H7 (cell line): ENCODE measurements at regions not wholly inside any gene's neighbourhood (a gene's known extent, or its start where the extent isn't known, plus 50 kb on each side); places are given as distances from the start of the nearest gene placed in this dataset.
A peak's percentile ranks its signal among the peaks of the same experiment; 100 is the strongest.

Experiments
- DNase-seq: peaks from one replicate; pipeline ENCODE4 v3.0.0; 2012
- H3K27me3 ChIP-seq: 2 replicates; pipeline ENCODE4 v1.6.0; 2011; ENCODE audit warnings: mild to moderate bottlenecking, low read length; ENCODE audit not compliant: control insufficient read depth, insufficient read depth
- H3K36me3 ChIP-seq: replicated peaks from 2 replicates; pipeline ENCODE4 v1.5.1; 2011; ENCODE audit warnings: low read length; ENCODE audit not compliant: control insufficient read depth, insufficient read depth
- H3K4me3 ChIP-seq: 2 replicates; pipeline ENCODE4 v1.5.1; 2011; ENCODE audit warnings: low read depth, mild to moderate bottlenecking, control low read depth, low read length, moderate library complexity; ENCODE audit not compliant: insufficient read depth

DNA sequence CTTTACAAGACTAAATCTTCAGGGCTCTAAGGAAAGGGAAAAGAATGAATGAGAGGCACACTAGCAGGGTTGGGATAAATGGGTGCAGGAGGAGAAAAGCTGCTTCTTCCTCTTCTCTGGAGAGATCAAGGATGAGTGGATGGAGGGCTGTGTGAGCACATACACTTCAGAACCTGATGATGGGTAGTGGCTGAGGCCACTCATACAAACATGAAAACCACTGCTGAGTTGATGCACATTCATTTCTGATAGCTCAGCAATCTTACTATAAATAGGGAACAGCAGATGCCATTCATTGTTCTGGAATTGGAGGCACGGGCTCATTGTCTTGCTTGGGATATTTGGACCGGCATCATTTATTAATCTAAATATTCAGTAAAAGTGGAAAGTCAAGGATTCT lies 152.4 kb upstream of the KCTD1 start:
- H3K27me3 ChIP-seq: peaks cover 37% of the 10 kb centered on the region
- DNase-seq: no peak

DNA sequence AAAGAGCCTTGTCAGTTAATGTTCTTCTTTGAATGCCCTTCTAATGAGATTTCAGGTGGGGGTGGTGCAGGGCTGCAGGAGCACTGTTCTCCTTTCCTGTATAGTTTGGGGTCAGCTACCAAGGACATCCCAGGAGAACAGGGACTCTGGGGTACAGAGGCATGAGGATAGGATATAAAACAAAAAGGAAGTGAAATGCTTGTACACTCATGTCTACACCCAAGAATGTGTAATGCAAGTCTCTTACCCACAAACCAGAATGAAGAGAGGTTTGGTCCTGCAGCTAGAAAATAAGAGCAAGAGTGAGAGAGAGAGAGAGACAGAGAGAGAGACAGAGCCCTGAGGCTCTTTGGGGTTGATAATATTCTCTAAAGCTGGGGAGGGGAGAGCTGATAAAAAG lies 151.8 kb upstream of the KCTD1 start:
- H3K27me3 ChIP-seq: peaks cover 37% of the 10 kb centered on the region
- H3K4me3 ChIP-seq: no peak overlapping the region
- no peaks in the 10 kb centered on the region for H3K36me3 ChIP-seq
- DNase-seq: no peak

More for the DNA sequence above, 152.4 kb upstream of the KCTD1 start:
- Histone ChIP-seq H3K36me3 (no peaks in the 10 kb centered on the region), H3K4me3 (no peak overlapping the region)

DNA sequence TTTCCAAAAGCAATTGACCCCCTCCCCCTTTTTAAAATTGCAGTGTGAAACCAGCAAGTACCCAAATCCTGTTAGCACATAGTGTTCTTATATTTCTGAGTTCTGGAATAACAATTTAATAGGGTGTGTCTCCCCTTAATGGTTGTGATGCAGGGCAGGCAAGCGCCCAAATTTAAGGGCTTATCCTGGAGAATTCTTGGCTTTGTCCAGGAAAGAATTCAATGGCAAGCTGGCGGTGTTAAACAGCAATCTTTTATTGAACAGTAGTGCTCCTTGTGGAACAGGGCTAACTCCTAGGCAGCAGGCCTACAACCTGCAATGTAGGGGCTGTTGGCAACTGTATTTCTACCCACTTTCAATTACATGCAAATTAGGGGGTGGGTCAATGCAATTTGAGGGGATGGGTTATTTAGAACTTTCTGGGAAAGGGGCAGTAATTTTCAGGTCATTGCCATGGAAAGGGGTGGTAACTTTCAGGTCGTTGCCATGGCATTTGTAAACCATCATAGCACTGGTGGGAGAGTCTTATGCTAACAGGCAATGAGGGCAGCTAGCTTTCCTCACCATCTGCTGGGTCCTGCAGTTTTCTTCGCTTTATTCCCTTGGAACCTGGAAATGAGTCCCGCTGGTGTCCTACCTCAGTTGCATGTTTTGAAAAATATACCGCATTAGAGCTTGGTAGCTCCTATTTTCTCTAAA lies 149.0 kb upstream of the KCTD1 start:
- H3K27me3 ChIP-seq: peaks cover 35% of the 10 kb centered on the region
- no peak for DNase-seq
- no peaks in the 10 kb centered on the region for H3K36me3 ChIP-seq
- no peak overlapping the region for H3K4me3 ChIP-seq

DNA sequence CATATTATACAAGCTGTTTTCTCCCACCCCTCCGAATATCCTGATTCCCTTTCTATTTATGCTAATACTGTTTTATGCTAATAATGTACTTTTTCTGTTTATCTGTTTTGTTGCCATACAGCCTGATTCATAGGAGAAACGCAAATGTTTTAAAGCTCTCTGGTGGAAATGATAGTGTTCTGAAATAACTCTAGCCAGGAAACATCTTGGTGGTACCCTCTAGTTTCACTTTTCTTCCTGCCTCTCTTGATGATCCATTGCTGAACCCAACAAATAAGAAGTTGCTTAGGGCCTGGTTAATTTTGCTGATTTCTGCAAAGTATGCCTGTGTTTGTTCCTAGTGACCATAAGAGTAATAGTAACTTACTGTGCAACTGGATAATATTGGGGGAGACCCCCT lies 148.4 kb upstream of the KCTD1 start:
- no peak overlapping the region for H3K4me3 ChIP-seq
- H3K36me3 ChIP-seq: no peaks in the 10 kb centered on the region
- DNase-seq: no peak
- peaks cover 30% of the 10 kb centered on the region for H3K27me3 ChIP-seq

DNA sequence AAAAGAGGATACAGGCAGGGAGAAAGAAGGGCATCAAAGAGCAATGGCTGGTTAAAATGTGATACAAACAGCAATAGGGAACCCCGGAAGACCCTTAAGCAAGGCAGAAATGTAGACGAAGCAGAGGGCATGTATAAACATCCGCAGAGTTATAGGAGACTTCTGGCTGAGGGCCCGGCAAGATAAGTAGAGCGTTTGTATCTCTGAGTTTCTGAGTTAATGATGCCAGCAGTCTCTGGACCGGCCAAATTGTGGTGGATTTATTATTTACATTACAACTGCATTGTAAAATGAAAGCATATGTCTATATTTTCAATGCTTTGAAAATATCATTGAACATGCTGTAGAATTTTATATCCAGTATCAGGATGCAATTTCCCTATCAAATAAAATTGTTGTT lies 148.0 kb upstream of the KCTD1 start:
- peaks cover 26% of the 10 kb centered on the region for H3K27me3 ChIP-seq
- no peak for DNase-seq
- no peak overlapping the region for H3K4me3 ChIP-seq
- no peaks in the 10 kb centered on the region for H3K36me3 ChIP-seq

DNA sequence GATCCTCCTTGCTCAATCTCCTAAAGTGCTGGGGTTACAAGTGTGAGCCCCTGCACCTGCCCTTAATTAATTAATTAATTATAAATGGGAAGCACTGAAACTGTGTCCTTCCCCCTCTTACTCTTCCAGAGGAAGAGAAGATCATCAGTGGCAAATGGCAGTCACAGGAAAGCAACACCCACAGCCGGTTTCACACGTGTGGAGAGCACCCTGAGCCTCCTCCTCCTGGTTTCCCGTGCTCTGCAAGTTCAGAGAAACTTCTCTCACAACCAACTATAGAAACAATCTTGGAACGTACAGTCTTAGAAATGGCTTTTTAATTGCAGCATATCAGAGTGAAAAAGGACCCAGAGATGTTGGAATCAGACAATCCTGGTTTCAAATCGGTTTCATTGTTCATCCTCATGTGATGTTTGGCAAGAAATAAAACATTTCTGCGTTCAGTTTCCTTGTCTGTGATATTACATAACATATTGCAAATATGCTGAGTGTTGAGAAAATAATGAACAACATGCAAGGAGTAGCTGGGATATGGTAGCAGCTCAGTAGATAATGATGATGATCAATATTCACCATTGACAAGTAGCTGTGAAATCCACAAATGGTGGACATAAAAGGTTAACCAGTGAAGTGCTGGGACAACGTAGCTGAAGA lies 141.0 kb upstream of the KCTD1 start:
- H3K36me3 ChIP-seq: no peaks in the 10 kb centered on the region
- no peak overlapping the region for H3K4me3 ChIP-seq
- no peak for DNase-seq
- H3K27me3 ChIP-seq: no peaks in the 10 kb centered on the region

DNA sequence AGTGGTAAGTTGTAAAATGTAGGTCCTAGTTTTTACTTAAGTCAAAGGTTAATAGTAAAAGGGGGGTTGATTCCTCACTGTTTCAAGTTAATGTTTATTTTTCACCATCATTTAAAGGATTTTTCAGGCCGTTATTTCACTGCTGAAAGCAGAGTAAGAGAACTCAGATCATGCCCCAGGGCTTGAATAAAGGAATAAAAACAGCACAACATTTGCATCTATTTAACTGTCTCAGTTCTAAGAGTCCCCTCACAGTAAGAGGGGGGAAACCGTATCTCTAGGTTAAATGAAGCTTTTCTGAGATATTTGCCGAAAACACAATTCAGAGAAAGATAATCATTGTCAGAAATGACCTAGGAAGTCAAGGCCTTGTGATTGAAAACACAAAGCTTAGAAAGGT lies 138.2 kb upstream of the KCTD1 start:
- DNase-seq: no peak
- H3K36me3 ChIP-seq: no peaks in the 10 kb centered on the region
- H3K27me3 ChIP-seq: peaks cover 4% of the 10 kb centered on the region; the same call in 1 of the 2 replicates
- no peak overlapping the region for H3K4me3 ChIP-seq

DNA sequence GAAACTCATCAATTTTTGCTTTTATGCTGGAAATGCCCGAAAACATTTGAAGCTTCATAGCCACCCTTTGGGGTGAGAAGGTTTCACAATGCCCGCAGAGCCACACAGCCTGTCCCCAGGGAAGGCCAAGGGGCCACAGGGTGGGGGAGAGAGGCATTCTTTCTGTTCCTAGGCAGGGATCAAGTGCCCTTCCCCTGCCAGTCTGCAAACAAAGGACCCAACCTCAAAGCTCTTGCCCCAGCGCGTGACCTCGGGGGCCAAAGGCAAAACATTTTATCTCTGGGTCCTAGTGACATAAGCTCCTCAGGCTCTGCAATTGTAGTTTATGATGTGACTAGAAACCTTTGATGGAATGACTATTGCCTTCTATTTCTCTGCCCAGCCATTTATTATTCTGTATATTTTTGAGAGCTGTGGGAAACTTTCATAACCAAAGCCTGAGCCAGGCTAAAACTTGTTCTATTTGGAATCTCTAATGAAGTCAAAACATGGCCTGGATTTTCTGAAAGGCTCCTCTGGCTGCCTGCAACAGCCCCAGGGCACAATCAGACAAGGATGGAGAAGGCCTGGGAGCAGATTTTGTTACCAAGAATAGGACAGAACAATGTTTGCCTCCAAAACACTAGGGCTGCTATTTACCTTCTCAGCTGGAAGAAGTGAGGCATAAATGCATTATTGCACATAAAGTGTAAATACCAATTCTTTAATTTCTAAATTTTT lies 137.2 kb upstream of the KCTD1 start:
- peaks cover 4% of the 10 kb centered on the region for H3K27me3 ChIP-seq
- no peaks in the 10 kb centered on the region for H3K36me3 ChIP-seq
- no peak overlapping the region for H3K4me3 ChIP-seq
- DNase-seq: peak; percentile 11

DNA sequence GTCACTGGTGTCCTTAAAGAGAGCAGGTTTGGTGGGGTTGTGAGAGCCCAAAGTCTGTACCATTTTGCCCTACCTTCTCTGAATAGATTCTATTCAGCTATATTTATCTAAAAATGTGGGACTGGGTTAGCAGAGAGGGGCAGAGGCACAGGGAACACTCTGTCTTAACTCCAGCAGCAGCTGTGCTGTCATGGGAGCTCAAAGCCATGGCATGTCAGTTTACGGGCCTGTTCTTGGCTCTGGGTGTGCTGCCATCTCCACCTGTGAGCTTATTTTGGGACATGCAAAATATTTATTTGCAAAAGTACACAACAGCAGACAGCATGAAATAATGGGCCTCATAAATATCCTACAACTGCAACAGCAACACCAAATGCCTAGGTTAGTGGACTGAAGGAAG lies 129.6 kb upstream of the KCTD1 start:
- no peak for DNase-seq
- no peaks in the 10 kb centered on the region for H3K36me3 ChIP-seq
- H3K27me3 ChIP-seq: peaks cover 7% of the 10 kb centered on the region
- no peak overlapping the region for H3K4me3 ChIP-seq

DNA sequence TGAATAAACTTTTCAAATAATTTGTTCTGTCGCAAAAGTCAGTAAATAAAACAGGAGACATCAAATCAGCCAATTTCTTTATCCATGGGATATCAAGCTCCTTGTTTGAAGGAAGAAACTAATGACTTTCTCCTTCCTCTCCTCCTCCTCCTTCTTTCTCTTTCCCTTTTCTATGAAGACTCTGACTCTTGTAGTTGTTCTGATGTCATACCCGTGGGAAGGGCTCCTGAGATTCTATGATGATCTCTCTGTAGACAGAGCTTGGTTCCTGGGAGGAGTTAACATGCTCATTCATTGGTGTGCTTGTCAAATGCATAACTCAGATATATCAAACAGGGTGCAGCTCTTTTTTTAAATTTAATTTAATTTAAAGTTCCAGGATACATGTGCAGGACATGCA lies 118.7 kb upstream of the KCTD1 start:
- no peak for DNase-seq
- Histone ChIP-seq H3K4me3 (no peak overlapping the region), H3K36me3 (no peaks in the 10 kb centered on the region), H3K27me3 (no peaks in the 10 kb centered on the region)

DNA sequence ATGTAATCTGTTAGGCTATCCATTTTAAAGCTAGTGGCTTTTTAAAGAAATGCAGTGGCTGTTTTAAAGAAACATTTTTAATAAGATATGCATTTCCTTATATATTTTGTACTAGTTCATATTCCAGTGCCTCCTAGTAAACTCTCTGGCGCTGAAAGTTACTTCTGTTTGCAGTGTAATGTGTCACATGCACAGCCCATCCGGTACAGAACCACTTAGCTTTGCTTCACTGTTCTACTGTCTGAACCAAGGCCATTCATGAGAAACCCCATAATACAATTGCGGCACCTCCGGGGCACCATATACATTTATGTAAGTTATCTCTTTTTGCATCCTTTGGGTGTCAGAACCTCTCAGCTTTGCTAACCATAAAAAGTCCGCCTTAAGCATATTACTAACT lies 114.6 kb upstream of the KCTD1 start:
- Histone ChIP-seq H3K27me3 (peaks cover 6% of the 10 kb centered on the region), H3K4me3 (no peak overlapping the region), H3K36me3 (no peaks in the 10 kb centered on the region)
- no peak for DNase-seq

DNA sequence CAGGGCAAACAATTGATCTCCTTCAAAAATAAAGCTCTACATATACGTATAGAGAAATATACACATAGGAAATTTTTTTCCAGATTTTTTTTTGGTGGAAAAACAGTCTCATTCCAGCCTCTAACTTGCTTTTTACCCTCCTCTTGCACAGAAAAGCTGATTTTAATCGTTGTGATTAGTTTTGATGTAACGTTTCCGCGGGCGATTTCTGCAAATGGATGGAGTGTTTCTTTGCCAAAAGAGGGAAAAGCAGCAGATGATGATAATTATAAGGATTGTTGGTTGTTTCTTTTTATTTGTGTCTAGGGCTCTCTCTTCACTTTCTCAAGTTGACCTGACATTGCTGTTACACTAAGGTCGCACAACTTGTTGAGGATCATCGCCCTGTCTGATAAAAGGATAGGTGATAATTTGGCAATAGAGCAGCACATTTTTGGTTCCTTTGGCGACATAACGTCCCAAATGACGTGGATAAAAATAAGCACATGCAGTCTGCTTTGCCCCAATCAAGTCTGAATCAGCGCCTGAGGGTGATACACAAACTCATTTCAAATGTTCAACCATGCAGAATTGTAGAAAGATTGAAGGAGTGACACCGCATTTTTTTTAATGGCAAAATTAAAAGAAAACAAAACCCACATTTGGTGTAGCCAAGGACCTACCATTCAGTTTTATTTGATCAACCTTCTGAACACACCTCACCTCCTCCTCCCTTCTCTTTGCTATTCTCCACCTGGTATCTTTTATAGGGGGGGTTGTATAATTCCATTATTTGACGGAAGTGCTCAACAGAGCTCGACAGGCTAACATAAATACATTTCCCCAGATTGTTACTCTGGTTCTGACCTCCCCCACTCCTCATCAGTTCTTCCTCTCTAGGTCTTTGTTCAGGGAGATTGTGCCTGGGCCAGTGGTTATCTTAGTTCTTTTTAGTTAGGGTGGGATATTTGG lies 109.6 kb upstream of the KCTD1 start:
- peak overlapping the region; percentile 61 for H3K4me3 ChIP-seq
- H3K27me3 ChIP-seq: peaks cover 25% of the 10 kb centered on the region
- no peaks in the 10 kb centered on the region for H3K36me3 ChIP-seq
- DNase-seq: no peak

DNA sequence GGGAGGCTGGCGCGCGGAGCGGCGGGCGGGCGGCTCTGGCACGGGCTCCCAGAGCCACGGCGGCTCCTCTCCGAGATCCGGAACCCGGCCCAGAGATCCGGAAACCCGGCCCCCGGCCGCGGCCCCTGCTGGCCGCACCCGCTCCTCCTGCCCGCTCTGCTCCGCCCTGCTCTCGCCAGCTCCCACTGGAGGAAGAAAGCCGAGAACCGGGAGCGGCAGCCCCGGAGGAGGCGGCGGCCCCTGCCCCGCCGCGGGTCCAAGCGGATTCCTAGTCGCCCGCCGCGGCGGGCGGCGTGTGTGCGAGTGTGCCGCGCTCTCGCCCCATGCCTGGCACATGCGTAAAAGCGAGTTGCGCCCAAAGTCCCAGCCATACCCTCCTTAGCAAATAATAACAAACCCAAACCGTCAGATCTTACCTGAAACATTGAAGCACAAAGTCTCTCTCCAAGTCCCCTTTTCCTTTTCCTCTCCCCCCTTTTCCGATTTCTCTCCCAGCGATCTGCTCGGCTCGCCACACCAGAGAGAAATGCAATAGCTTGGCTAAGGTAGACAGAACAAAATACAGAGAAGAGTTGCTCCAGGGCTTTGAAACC lies 108.7 kb upstream of the KCTD1 start:
- no peaks in the 10 kb centered on the region for H3K36me3 ChIP-seq
- DNase-seq: peak; percentile 87
- peaks cover 25% of the 10 kb centered on the region for H3K27me3 ChIP-seq
- H3K4me3 ChIP-seq: peak overlapping the region; percentile 61

DNA sequence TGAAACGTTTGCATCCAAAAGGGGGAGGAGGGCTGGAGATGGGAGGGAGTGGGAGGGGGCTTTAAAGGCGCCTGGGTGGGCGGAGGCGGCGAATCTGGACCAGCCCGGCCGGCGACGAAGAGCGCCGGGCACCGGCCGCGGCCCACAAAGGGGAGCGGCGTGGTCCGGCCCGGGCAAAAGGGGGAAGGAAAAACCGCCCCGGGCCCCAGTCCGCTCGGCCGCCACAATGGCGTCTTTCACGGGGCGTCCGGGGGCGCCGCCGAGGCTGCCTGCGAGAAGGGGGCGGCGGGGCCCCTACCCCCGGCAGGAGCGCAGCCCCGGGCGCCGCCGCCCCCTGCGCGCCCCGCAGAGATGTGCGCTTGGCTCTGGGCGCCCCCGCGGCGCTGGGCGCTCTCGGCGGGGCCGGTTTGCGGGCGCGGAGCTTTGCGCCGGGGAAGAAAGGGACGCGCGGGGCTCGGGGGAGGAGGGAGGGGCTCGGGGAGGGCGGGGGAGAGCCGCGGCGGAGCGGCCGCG lies 108.1 kb upstream of the KCTD1 start:
- peaks cover 25% of the 10 kb centered on the region for H3K27me3 ChIP-seq
- DNase-seq: no peak
- peak overlapping the region; percentile 61 for H3K4me3 ChIP-seq
- no peaks in the 10 kb centered on the region for H3K36me3 ChIP-seq
